CD4-positive, alpha-beta memory T cell (primary cell): ENCODE measurements at regions not wholly inside any gene's neighbourhood (a gene's known extent, or its start where the extent isn't known, plus 50 kb on each side); places are given as distances from the start of the nearest gene placed in this dataset.
"Not testable (repeated sequence)": the region's sequence is repeated elsewhere in the genome, so short reads cannot be mapped to it uniquely, and the experiment has no call there.

Source experiments
- CTCF ChIA-PET: fragments of 350-600 bp; sonication (Branson Sonifier 250); formaldehyde crosslinking; loops from one replicate; lab custom pipeline; 2021; ENCODE audit warnings: inconsistent platforms; ENCODE audit not compliant: partially characterized antibody; lab: Charles Lee
- POLR2A ChIA-PET: fragments of 350-600 bp; sonication (Branson Sonifier 250); formaldehyde crosslinking; loops from one replicate; lab custom pipeline; 2021; ENCODE audit not compliant: partially characterized antibody; lab: Charles Lee
- DNase-seq, 5 donors: peaks; one replicate each; pipeline versions ENCODE4 v3.0.0 to v3.0.0-alpha.2; 2020 to 2022; ENCODE audit warnings: mixed read lengths in 1 of 5
- H3K27ac ChIP-seq: one replicate; pipeline ENCODE4 v1.7.0; 2013; ENCODE audit warnings: low read depth, low read length
- H3K27me3 ChIP-seq: 2 replicates; pipeline ENCODE4 v1.7.0; 2013; ENCODE audit warnings: mild to moderate bottlenecking, low read length, moderate library complexity; ENCODE audit not compliant: insufficient read depth
- H3K36me3 ChIP-seq: 2 replicates; pipeline ENCODE4 v1.7.0; 2013; ENCODE audit warnings: mild to moderate bottlenecking, low read length, moderate library complexity; ENCODE audit not compliant: insufficient read depth
- H3K4me1 ChIP-seq: 2 replicates; pipeline ENCODE4 v1.7.0; 2013; ENCODE audit warnings: mild to moderate bottlenecking, low read length, moderate library complexity; ENCODE audit not compliant: insufficient read depth
- H3K4me3 ChIP-seq, 2 donors: one replicate each; pipeline ENCODE4 v1.7.0; 2013; ENCODE audit warnings: low read length in 2 of 2, mild to moderate bottlenecking in 1 of 2
- H3K9me3 ChIP-seq, 2 donors: one replicate each; pipeline ENCODE4 v1.7.0; 2013; ENCODE audit warnings: low read length in 2 of 2, control low read depth in 1 of 2; ENCODE audit not compliant: control insufficient read depth in 1 of 2
- H3K27ac Mint-ChIP-seq, 7 donors: one replicate each; pipeline ENCODE4 v1.8.0; 2020 to 2021; ENCODE audit warnings: mixed read lengths in 7 of 7, mild to moderate bottlenecking in 6 of 7, inconsistent platforms in 3 of 7, moderate library complexity in 3 of 7
- H3K27me3 Mint-ChIP-seq, 2 donors: one replicate each; pipeline ENCODE4 v1.8.0; 2020 to 2021; ENCODE audit warnings: mixed read lengths in 2 of 2
- H3K36me3 Mint-ChIP-seq, 2 donors: one replicate each; pipeline ENCODE4 v1.8.0; 2020 to 2021; ENCODE audit warnings: mixed read lengths in 2 of 2, inconsistent platforms in 1 of 2, mild to moderate bottlenecking in 1 of 2
- H3K4me1 Mint-ChIP-seq, 4 donors: one replicate each; pipeline ENCODE4 v1.8.0; 2020 to 2021; ENCODE audit warnings: mixed read lengths in 4 of 4, mild to moderate bottlenecking in 1 of 4
- H3K4me3 Mint-ChIP-seq, 8 donors: one replicate each; pipeline ENCODE4 v1.8.0; 2020 to 2021; ENCODE audit warnings: mixed read lengths in 8 of 8, mild to moderate bottlenecking in 7 of 8, moderate library complexity in 6 of 8, inconsistent platforms in 3 of 8
- H3K9me3 Mint-ChIP-seq, 8 donors: one replicate each; pipeline ENCODE4 v1.8.0; 2020 to 2021; ENCODE audit warnings: mixed read lengths in 8 of 8, mild to moderate bottlenecking in 5 of 8, inconsistent platforms in 3 of 8, moderate library complexity in 1 of 8
- intact Hi-C: fragments of 100-400 bp; cut with micrococcal nuclease; formaldehyde crosslinking; loops from one replicate; pipeline ENCODE4 v1.15.1; 2023

GRCh38 chr1:242605521-242605920, 81.0 kb upstream of the PLD5 start:
- no peaks in the 10 kb centered on the region for H3K36me3 Mint-ChIP-seq
- Histone ChIP-seq H3K27me3 (no peaks in the 10 kb centered on the region), H3K4me3 (no peak overlapping the region), H3K9me3 (no peaks in the 10 kb centered on the region), H3K36me3 (no peaks in the 10 kb centered on the region), H3K27ac (no peak overlapping the region), H3K4me1 (no peaks in the 10 kb centered on the region)
- H3K9me3 Mint-ChIP-seq: peaks cover 0 to 2% (median 0%) of the 10 kb centered on the region in 8 donors
- peaks cover 0 to 2% of the 10 kb centered on the region in 2 donors for H3K27me3 Mint-ChIP-seq
- no peak overlapping the region for H3K27ac Mint-ChIP-seq
- no peak overlapping the region for H3K4me3 Mint-ChIP-seq
- POLR2A ChIA-PET: no interaction called here
- no peaks in the 10 kb centered on the region for H3K4me1 Mint-ChIP-seq
- no peak for DNase-seq
- intact Hi-C loops: no loop called here
- CTCF ChIA-PET: no interaction called here

GRCh38 chr1:242602001-242602400, 77.5 kb upstream of the PLD5 start:
- no peak overlapping the region for H3K27ac Mint-ChIP-seq
- peak overlapping the region in 1 of 8 donors; percentile 38 for H3K4me3 Mint-ChIP-seq
- no peaks in the 10 kb centered on the region for H3K4me1 ChIP-seq
- H3K27ac ChIP-seq: no peak overlapping the region
- CTCF ChIA-PET: no interaction called here
- no peaks in the 10 kb centered on the region for H3K36me3 Mint-ChIP-seq
- H3K9me3 Mint-ChIP-seq: peaks cover 0 to 18% (median 11%) of the 10 kb centered on the region in 8 donors
- no peak overlapping the region for H3K4me3 ChIP-seq
- intact Hi-C loops: no loop called here
- no peaks in the 10 kb centered on the region for H3K36me3 ChIP-seq
- DNase-seq: no peak
- no peaks in the 10 kb centered on the region for H3K9me3 ChIP-seq
- H3K4me1 Mint-ChIP-seq: no peaks in the 10 kb centered on the region
- no peaks in the 10 kb centered on the region for H3K27me3 ChIP-seq
- POLR2A ChIA-PET: no interaction called here
- peaks cover 0 to 2% of the 10 kb centered on the region in 2 donors for H3K27me3 Mint-ChIP-seq

GRCh38 chr1:242593756-242594155, 69.3 kb upstream of the PLD5 start:
- DNase-seq, H3K27me3 ChIP-seq, H3K4me1 ChIP-seq, H3K27ac ChIP-seq, H3K27ac Mint-ChIP-seq, H3K4me1 Mint-ChIP-seq, H3K27me3 Mint-ChIP-seq, H3K4me3 ChIP-seq, H3K9me3 ChIP-seq, POLR2A ChIA-PET, intact Hi-C loops, H3K4me3 Mint-ChIP-seq, H3K36me3 Mint-ChIP-seq, H3K36me3 ChIP-seq, CTCF ChIA-PET: not testable (repeated sequence)
- peaks cover 0 to 48% (median 24%) of the 10 kb centered on the region in 8 donors for H3K9me3 Mint-ChIP-seq

- intact Hi-C loops: no loop called here
- CTCF ChIA-PET: no interaction called here
- H3K27ac ChIP-seq: no peak overlapping the region
Observed at GRCh38 chr1:242586360-242586680, 61.8 kb upstream of the PLD5 start.

GRCh38 chr1:242585616-242586359, 61.3 kb upstream of the PLD5 start:
- Mint-ChIP-seq H3K4me3 (no peak overlapping the region), H3K4me1 (no peaks in the 10 kb centered on the region), H3K27me3 (peaks cover 0 to 4% of the 10 kb centered on the region in 2 donors), H3K9me3 (peaks cover 0 to 11% (median 2%) of the 10 kb centered on the region in 8 donors), H3K36me3 (no peaks in the 10 kb centered on the region), H3K27ac (peak overlapping the region in 1 of 7 donors; percentile 14)
- H3K36me3 ChIP-seq: no peaks in the 10 kb centered on the region
- ChIA-PET CTCF (no interaction called here), POLR2A (no interaction called here)
- no peaks in the 10 kb centered on the region for H3K4me1 ChIP-seq
- H3K9me3 ChIP-seq: no peaks in the 10 kb centered on the region
- H3K27me3 ChIP-seq: no peaks in the 10 kb centered on the region
- no peak overlapping the region for H3K4me3 ChIP-seq
- intact Hi-C loops: no loop called here
- no peak for DNase-seq
- no peak overlapping the region for H3K27ac ChIP-seq

More at GRCh38 chr1:242586360-242586680, 61.8 kb upstream of the PLD5 start:
- no peaks in the 10 kb centered on the region for H3K9me3 ChIP-seq
- no peaks in the 10 kb centered on the region for H3K4me1 ChIP-seq
- H3K27me3 Mint-ChIP-seq: peaks cover 0 to 4% of the 10 kb centered on the region in 2 donors
- H3K36me3 ChIP-seq: no peaks in the 10 kb centered on the region
- H3K36me3 Mint-ChIP-seq: no peaks in the 10 kb centered on the region
- H3K27ac Mint-ChIP-seq: no peak overlapping the region
- DNase-seq: no peak
- no peak overlapping the region for H3K4me3 Mint-ChIP-seq
- POLR2A ChIA-PET: no interaction called here
- no peak overlapping the region for H3K4me3 ChIP-seq
- H3K4me1 Mint-ChIP-seq: no peaks in the 10 kb centered on the region
- H3K9me3 Mint-ChIP-seq: peaks cover under 1 to 16% (median 5%) of the 10 kb centered on the region in 8 donors
- H3K27me3 ChIP-seq: no peaks in the 10 kb centered on the region

GRCh38 chr1:242582669-242583068, 58.2 kb upstream of the PLD5 start:
- CTCF ChIA-PET: no interaction called here
- Mint-ChIP-seq H3K4me1 (no peaks in the 10 kb centered on the region), H3K9me3 (peaks cover 0 to 8% (median 3%) of the 10 kb centered on the region in 8 donors), H3K4me3 (no peak overlapping the region), H3K27ac (no peak overlapping the region), H3K27me3 (no peaks in the 10 kb centered on the region), H3K36me3 (no peaks in the 10 kb centered on the region)
- no peaks in the 10 kb centered on the region for H3K9me3 ChIP-seq
- no peaks in the 10 kb centered on the region for H3K4me1 ChIP-seq
- intact Hi-C loops: no loop called here
- no peak overlapping the region for H3K27ac ChIP-seq
- no peaks in the 10 kb centered on the region for H3K27me3 ChIP-seq
- no peaks in the 10 kb centered on the region for H3K36me3 ChIP-seq
- no peak overlapping the region for H3K4me3 ChIP-seq
- DNase-seq: no peak
- POLR2A ChIA-PET: no interaction called here

- no peak overlapping the region for H3K4me3 Mint-ChIP-seq
- POLR2A ChIA-PET: no interaction called here
- no peak overlapping the region for H3K27ac Mint-ChIP-seq
- intact Hi-C loops: no loop called here
- DNase-seq: no peak
- no peaks in the 10 kb centered on the region for H3K27me3 ChIP-seq
- H3K36me3 Mint-ChIP-seq: no peaks in the 10 kb centered on the region
- no peaks in the 10 kb centered on the region for H3K27me3 Mint-ChIP-seq
- CTCF ChIA-PET: no interaction called here
- no peaks in the 10 kb centered on the region for H3K4me1 Mint-ChIP-seq
- H3K9me3 Mint-ChIP-seq: peaks cover 0 to 8% (median 1%) of the 10 kb centered on the region in 8 donors
- H3K9me3 ChIP-seq: no peaks in the 10 kb centered on the region
- H3K36me3 ChIP-seq: no peaks in the 10 kb centered on the region
- no peak overlapping the region for H3K27ac ChIP-seq
- H3K4me3 ChIP-seq: no peak overlapping the region
- no peaks in the 10 kb centered on the region for H3K4me1 ChIP-seq
Observed at GRCh38 chr1:242579528-242580235, 55.2 kb upstream of the PLD5 start.
